NOMO-1 treated with DMSO at 0.1 percent for 48 hours (cell line): ENCODE measurements at regions not wholly inside any gene's neighbourhood (a gene's known extent, or its start where the extent isn't known, plus 50 kb on each side); places are given as distances from the start of the nearest gene placed in this dataset.

Experiments
- DNase-seq: peaks from one replicate; lab custom pipeline; 2025; ENCODE audit not compliant: unreplicated experiment; lab: John Stamatoyannopoulos, UW

- no peak for DNase-seq
Observed at GRCh38 chr15:45743426-45744235, 108.8 kb downstream of the SQOR start.

- peak; percentile 5 for DNase-seq
Observed at GRCh38 chr15:45744236-45744589, 109.4 kb downstream of the SQOR start.

- DNase-seq, result no peak
Observed at GRCh38 chr15:45747426-45747825, 112.6 kb downstream of the SQOR start.

DNA sequence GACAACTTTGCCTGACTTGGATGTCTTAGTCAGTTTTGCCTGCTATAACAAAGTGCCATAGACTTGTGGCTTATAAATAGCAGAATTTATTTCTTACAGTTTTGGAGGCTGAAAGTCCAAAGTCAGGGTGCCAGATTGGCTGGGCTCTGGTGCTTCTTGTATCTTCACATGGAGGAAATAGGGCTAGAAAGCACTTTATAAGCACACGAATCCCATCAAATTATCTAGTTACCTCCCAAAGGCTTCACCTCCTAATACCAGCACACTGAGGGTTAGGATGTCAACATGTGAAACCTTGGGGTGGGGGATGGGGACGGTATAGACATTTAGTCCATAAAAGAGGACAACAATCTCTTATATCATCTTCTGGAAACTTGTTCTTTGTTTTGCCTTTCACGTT lies 116.8 kb downstream of the SQOR start:
- DNase-seq, result no peak

GRCh38 chr15:45759936-45760335 lies 125.1 kb downstream of the SQOR start:
- DNase-seq, result no peak

GRCh38 chr15:45762726-45763125 lies 127.9 kb downstream of the SQOR start:
- no peak for DNase-seq

GRCh38 chr15:45763170-45763869 lies 128.5 kb downstream of the SQOR start:
- no peak for DNase-seq

- no peak for DNase-seq
Observed at GRCh38 chr15:45773149-45773548, 138.3 kb downstream of the SQOR start.

DNA sequence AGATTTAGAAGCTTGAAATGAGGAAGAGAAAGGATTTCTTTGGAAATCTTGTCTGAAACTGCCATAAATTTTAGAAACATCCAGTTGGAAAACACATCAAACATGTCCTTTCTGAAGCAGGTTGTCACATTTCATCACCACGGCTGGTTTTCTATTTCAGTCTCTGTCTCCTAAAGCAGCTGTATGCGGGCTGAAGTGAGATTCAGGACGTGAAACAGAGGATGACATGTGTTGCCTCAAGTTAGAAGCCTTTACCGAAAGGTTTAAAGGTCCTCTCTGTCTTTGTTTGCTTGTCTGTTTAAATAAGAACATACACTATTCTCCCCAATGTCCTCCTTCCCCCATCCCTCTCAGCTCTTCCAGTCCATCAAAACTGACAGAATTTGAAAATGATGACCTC lies 141.9 kb downstream of the SQOR start:
- DNase-seq, result no peak

DNA sequence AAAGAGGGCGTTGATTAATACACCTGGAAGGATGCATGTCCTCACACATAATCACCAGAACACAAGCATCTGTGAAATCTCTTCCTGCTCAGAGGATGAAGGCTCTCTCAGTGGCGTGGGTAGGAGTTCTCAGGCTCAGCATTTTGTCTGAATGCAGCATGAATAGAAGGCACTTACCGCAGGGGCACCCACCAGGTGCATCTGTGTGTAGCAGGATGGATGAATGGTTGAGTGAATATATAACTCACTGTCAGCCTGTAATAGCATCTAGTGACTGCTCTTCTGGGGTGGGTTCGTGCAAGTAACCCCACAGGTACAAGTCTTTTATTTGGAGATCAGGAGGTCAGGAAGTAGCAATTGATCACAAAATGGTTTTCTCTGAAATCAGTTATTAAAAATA lies 143.0 kb downstream of the SQOR start:
- DNase-seq, result no peak

DNA sequence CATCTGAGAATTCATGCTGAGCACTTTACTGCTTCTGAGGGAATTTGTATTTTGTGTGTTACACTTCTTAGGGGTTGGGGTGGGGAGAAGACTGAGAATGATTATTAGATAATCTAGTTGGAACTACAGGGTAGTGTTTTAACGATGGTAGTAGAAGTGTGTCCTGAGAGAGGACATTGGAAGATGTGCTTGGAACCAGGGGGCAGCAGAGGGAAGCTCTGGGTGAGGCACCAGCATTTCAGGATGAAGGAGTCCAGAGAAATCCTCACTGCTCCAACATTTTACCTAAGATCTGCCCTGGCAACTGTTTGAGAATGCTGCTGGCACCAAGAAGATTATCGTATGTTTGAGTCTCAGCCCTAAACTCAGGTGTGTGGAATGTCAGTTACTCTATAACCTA lies 145.5 kb downstream of the SQOR start:
- DNase-seq, result no peak

DNA sequence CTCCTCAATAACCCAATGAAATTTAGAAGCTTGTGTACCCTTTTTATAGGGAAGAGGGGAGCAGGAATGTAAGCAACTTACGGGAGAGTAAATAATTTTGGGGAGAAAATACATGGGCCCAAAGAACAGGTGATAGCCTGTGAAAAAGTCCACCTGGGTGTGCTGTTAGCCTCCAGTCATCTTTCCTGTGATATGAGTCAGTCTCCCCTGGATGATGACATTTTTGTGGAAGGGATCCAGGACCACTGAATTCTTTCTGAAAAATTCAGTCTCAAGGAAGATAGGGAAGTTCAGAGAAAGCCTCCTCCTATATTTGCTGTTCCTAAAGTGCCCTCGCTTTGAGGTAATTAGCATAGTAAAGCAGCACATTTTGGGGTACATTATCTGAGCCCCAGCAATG lies 149.8 kb downstream of the SQOR start:
- no peak for DNase-seq

DNA sequence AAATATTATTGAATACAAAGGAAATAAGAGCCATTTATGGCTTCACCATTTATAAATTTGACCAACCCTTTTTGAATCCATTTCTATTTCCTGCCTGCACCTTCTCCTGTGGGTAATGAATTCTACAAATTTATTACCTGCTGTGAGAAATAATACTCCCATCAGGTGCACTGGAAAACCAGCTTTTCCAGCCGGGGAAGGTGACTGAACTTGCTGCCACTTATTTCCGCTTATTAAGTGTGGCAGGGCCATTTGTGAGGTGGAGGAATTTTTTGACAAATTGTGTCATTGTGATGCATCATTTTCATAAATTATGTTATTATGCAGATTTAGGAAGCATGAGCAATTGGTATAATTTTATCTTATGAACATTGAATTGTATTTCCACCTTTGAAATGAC lies 151.1 kb downstream of the SQOR start:
- DNase-seq, result no peak

DNA sequence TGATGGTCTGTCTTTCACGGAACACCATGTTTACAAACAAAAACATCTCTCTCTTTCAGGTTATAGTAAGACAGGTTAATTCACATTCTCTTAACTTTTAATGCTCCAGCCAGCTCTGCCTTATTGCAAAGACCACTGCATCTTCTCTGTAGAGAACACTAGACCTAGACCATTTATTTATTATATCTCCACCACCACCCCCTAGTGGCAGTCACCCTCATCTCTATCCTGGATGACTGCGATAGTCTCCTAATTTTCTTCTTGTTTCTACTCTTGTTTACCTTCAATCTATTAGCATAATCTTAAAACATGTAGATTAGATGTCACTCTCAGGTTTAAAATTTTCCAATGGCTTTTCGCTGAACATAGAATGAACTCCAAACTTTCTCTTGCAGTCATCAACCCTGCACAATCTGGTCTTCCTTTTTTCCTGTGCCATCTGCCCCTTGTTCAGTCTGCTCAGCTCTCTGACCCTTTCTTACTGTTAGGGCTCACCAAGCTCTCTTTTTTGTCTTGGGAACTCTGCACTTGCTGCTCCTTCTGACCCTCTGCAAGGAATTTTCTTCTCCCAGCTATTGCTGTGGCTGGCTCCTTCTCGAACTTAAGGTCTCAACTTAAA lies 155.6 kb downstream of the SQOR start:
- peak; percentile 36 for DNase-seq

GRCh38 chr15:45794304-45794703 lies 159.5 kb downstream of the SQOR start:
- no peak for DNase-seq

DNA sequence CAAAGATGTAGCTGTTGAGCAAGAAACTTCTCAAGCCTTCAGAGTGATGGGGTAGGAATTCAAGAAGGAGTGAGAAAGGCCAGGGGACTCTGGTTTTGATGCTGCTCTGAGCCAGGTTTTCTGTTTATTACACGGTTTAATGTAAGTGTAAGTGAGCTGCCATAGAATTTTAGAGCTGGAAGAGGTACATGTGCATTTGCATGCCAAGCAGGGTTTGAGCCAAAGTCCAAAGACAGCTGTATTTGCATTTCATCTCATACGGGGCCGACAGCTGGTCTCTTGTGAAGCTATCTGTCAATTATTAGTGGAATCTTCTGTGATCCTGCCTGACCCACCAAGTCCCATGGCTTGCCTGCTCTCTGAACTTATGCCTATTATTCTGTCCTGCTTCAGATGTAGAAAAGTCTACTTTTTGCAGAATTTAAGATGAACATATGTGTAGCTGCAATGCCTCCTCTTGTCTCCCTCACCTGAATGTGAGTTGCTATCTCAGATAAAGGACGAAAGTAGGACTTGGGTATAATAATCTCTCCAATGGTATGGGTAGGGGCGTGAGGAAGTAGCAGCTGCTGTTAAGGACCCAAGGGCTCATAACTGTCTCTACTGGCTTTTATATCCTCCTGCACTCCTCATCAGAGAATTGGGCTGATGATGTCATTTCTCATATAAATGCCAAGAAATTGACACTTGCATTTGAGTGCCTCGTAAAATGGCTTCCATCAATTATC lies 160.0 kb downstream of the SQOR start:
- DNase-seq, result no peak

DNA sequence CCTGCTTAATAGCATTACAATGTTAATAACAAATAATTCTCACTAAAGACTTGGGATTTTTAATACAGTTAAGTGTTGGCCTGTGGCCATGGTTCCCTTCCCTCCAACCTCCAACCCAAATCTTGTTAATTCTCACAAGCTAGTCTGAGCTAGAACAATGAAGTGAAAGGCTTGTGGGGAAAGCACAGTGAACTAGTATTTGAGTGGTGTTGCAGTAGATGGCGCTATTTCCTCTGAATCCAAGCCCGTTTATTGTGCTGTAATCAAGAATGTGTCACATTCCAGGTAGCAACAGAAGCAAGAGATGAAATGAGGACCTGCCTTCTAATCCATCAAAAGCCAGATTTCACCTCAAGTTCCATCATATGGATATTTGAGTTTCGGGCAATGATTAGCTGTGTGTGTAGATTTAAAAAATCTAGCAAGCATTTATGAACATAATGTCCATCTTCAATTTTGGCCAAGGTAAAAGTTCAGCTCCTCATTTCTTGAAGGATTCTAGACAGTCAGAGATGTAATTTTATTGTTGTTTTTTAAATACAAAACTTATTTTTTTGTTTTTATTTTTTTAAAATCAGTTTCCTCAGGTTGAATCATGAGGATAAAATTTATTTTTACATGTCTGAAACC lies 160.7 kb downstream of the SQOR start:
- DNase-seq, result peak; percentile 48

GRCh38 chr15:45796433-45796832 lies 161.6 kb downstream of the SQOR start:
- no peak for DNase-seq

DNA sequence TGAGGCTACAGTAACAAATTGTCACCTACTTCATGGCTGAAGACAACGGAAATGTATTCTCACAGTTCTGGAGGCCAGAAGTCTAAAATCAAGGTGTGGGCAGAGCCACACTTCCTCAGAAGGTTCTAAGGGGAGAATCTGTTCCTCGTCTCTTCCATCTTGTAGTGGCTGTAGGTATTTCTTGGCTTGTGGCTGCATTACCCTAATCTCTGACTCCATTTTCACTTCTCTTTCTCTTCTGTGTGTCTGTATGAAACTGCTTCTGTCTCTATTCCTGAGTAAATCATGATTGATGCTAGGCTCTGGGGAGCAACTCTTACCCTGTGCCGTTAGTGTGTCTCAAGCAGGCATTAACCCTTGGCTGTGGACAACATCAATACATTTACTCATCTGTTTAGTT lies 164.7 kb downstream of the SQOR start:
- DNase-seq, result peak; percentile 43

DNA sequence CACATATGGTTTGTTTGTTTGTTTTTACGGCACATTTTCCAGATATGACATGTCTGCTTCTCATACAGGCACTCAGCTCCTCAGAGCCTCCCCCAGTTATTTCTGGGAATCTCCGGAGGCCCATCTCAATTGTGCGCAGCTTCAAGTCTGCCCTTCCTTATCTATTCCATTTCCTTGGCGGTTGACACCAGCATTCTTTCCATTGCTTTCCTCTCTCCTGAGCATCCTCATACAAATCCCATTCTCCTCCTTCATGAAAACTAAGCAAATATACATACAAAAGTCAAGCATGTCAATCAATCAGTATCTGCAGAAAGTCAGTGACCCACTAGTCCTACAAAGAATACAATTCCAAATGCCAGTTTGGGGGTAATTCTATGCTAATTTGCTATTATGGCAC lies 166.7 kb downstream of the SQOR start:
- no peak for DNase-seq

DNA sequence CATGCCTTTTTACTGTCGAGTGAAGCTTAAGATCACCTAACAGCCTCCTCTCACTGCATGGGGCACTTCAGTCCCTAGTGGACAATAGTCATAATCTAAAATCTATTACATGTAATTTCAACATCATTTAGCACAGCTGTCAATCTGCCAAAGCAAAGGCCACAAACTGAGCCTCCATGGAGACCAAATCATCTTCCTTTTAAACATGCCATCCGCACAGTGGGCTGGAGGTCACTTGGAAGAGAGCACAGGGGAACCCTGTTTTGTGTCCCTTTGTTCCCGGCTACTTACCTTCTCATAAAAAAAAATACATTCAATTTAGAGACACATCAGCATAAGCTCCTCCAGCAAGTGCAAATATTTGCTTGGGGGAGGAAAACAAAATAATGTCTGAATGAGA lies 167.3 kb downstream of the SQOR start:
- no peak for DNase-seq
